HG03342 (cell line): ENCODE measurements at regions not wholly inside any gene's neighbourhood (a gene's known extent, or its start where the extent isn't known, plus 50 kb on each side); places are given as distances from the start of the nearest gene placed in this dataset.
"Not testable (repeated sequence)": the region's sequence is repeated elsewhere in the genome, so short reads cannot be mapped to it uniquely, and the experiment has no call there.

Experiments
- ATAC-seq: cut with Tn5 transposase; IDR thresholded peaks from one replicate; pipeline ENCODE4 v1.9.1; 2021; ENCODE audit warnings: mild to moderate bottlenecking, moderate library complexity; ENCODE audit not compliant: unreplicated experiment

DNA sequence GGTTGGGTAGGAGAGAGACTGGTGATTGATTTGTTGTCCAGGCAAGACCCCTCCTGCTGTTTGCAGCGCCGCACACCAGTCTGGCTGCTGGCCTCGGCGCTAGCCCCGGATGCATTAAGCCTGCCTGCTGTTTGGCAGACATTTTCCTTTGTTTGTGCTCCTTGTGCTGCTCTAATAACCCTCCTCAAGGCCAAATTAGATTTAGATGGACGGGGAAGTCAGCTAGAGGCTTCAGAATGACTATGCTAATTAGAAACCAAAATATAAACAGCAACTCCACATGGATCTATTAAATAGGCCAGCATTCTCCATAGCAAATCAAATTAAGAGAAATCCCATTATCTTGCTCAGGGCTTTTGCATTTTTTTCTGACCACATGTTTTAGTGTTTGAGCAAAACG is 445.2 kb downstream of the SQOR start:
- ATAC-seq: no peak

DNA sequence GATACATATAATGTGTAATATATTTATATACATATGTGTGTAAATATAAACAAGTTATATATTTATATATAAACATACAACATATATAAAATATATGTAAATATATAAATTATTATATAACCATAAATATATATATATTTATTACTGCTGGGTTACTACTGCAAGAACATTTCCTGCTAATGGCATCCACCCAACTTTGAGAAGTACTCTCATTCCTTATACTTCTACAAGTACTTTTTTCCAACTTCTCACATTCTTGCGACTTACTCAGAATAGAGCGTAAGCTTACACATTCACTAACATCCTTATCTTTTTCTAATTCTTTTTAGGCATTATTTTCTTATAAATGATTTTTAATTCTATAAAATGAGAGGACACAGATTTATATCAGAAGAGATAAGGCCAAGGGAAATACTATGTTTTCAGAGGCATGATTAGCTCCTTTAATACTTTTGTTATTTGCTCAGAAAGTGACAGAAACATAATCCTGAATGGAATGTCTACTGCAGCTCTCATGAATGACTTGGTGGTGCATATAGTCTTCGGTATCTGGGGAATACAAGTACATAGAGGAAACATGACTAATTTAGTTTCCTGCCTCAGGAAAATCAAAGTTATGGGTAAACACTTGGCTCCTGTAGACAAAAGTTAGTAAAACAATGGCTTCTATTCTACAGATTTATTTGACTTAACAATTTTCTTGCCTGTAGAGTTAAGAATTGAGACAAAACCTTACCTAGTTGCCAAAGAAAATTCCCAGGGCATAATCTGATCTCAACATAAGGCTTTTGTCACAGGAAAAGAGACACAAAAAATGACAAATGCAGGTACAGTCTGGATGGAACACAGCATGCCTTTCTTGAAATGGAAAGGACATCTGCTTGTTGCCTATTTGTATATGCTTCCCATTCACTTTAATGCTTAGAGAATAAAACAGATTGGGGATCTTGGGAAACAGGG is 453.9 kb downstream of the SQOR start:
- ATAC-seq: no peak

DNA sequence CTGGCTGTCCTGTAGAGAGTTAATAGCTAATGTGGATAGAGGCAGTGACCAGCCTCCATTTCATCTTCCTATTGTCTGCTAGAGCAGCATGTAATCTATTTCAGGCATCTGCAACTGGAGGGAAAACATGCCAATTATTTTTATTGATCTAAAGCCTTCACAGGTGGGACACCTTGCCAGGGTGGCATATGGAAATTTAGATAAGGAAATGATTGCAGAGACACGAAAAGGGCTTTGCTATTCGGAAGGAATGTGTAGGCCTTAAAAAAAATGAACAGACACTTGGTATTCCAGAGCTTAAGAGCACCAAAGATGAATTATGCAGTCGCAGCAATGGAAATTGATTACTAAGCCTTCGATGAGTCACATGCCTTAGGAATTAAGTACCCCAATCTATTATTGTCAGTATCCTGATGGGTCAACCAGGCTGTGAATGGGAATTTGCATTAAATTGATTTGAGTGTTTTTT is 454.7 kb downstream of the SQOR start:
- ATAC-seq: no peak

DNA sequence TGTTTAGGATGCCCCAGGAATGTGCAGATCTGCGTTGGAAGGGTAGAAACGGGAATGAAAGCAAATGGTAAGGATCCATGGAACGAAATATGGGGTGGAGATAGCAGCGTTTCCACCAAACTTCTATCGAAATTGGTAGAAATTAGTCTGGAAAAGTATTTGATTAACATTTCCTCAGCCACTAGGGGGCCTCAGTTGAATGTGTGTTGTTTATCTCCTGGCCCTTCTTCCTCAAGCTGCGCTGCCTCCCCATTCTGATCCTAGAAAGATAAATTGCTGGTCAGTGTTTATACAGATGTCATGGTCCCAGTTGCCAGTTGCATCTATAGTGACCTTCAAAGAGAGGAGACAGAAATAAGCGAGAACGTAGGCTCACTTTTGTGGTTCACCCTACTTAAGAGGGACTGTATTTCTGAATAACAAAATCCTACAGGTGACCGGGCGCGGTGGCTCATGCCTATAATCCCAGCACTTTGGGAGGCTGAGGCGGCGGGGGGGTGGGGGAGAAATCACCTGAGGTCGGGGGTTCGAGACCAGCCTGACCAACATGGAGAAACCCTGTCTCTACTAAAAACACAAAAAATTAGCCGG is 457.1 kb downstream of the SQOR start:
- no peak for ATAC-seq

DNA sequence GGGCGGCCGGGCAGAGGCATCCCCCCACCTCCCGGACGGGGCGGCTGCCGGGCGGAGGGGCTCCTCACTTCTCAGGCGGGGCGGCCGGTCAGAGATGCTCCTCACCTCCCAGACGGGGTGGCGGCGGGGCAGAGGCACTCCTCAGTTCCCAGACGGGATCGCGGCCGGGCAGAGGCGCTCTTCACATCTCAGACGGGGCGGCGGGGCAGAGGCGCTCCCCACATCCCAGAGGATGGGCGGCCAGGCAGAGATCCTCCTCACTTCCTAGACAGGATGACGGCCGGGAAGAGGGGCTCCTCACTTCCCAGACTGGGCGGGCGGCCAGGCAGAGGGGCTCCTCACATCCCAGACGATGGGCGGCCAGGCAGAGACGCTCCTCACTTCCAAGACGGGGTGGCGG is 463.2 kb downstream of the SQOR start:
- ATAC-seq: not testable (repeated sequence)

DNA sequence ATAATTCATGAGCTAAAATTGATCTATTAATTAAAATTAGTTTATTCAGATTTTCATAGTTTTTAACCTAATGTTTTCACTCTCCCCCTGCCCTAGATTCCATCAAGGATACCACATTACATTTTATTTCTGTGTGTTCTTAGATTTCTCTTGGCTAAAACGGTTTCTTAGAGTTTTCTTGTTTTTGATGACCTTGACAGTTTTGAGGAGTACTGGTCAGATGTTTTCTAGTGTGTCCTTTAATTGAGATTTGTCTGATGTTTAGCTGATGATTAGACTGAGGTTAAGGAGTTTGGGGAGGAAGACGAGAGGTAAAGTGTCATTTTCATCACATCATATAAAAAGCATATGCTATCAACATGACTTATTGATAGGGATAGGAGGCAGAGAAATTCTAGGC is 475.9 kb downstream of the SQOR start:
- ATAC-seq: no peak

DNA sequence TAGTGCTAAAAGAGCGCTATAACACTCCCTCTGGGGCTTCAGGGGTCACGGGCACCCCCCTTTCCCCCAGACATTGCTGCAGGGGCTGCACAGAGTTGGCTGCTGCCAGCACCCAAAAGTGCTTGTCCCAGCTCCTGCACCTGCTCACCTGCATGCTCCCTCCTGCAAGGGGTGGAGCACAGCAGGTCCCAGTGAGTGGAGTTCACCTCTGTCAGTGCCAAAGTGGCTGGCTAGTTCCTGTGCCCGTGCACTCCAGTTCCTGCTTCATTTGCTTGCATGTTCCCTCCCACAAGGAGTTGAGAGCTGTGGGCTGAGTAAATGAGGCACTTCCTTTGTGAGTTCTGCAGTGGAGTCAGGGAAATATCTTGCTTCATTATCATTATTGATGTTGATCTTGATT is 476.9 kb downstream of the SQOR start:
- ATAC-seq: no peak

DNA sequence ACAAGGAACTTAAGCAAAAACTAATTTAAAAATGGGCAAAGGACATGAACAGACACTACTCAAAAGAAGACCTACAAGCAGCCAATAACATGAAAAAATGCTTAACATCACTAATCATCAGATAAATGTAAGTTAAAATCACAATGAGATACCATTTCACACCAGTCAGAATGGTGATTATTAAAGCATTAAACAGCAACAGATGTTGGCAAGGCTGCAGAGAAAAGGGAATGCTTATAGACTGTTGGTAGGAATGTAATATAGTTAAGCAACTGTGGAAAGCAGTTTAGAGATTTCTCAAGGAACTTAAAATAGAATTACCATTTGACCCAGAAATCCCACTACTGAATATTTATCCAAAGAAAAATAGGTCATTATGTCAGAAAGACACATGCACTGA is 482.2 kb downstream of the SQOR start:
- no peak for ATAC-seq

DNA sequence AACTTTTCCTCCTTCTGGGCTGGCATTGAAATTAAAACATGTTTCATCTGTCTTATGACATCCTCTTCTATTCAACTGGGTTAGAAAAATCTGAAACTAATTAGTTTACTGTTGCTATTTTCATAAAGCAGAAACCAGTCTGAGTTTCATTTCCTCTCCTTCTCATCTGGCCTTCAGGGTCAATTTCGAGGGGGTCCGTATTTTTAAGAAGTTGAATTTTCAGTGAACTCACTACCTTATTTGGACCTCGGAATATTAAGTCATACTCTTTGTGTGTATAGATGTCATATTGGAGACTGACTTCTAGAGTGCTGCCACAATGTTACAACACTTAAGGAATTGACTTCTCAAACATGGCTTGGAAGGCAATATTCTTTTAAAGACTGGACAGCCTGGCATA is 485.9 kb downstream of the SQOR start:
- no peak for ATAC-seq

DNA sequence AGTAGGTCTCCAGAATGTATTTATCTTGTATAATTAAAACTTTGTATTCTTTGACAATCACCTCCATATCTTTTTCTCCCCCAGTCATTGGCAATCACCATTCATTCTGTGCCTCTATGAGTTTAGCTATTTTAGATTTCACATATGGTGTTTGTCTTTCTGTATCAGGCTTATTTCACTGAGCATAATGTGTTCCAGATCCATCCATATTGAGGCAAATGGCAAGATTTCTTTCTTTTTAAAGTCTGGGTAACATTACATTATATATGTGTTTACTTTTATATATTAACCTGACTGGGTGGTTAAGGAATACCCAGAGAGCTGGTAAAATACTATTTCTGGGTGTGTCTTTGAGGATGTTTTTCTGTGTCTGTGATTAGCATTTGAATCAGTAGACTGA is 486.6 kb downstream of the SQOR start:
- ATAC-seq: no peak

DNA sequence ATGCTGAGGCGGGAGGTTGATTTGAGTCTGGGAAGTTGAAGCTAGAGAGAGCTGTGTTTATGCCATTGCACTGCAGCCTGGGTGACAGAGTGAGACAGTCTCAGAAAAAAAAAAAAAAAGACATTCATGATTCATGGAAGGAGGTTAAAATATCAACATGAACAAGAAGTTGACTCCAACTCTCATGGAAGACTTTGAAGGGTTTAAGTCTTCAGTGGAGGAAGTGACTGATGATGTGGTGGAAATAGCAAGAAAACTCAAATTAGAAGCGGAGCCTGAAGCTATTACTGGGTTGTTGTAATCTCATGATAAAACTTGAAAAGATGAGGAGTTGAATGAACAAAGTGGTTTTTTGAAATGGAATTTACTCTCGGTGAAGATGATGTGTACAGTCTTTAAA is 491.8 kb downstream of the SQOR start:
- no peak for ATAC-seq

DNA sequence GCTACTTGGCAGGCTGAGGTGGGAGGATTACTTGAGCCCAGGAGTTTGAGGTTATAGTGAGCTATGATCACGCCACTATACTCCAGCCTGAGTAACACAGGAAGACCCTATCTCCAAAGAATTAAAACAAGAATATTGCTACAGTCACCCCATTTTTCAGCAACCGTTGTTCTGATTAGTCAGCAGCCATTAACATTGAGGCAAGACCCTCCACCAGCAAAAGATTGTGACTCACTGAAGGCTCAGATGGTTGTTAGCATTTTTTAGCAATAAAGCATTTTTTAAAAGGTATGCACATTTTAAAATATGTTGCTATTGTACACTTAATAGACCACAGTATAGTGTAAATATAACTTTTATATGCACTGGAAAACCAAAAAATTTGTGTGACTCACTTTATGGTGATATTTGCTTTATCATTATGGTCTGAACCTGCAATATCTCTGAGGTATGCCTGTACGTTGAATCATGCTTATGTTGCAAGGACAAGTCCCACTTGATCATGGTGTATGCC is 492.6 kb downstream of the SQOR start:
- no peak for ATAC-seq

DNA sequence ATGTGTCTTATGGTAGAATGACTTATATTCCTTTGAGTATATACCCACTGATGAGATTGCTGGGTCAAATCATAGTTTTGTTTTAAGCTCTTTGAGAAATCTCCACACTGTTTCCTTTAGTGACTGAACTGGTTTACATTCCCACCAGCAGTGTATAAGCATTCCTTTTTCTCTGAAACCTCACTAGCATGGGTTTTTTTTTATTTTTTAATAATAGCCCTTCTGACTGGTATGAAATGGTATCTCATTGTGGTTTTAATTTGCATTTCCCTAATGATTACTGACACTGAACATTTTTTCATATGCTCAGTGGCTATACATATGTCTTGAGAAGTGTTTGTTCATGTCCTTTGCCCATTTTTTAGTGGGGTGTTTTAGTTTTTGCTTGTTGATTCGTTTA is 494.3 kb downstream of the SQOR start:
- ATAC-seq: no peak

DNA sequence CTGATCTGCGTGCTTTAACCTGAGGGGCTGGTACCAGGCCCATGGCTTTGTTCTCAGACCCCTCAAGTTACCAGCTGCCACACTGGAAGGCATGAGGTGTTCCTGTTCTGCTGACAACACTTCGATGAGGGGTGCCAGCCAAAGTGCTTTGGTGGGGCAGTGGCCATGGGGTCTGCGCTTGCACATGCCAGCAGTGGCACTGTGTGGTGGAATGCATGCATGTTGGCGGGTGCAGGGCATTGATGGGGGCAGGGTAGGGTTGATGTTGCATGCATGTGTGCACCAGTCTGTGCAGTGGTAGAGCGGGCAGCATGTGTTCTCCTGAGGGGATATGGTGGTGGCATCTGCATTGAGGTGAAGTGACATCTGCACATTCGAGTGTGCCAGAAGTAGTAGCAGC is 497.0 kb downstream of the SQOR start:
- ATAC-seq: no peak

DNA sequence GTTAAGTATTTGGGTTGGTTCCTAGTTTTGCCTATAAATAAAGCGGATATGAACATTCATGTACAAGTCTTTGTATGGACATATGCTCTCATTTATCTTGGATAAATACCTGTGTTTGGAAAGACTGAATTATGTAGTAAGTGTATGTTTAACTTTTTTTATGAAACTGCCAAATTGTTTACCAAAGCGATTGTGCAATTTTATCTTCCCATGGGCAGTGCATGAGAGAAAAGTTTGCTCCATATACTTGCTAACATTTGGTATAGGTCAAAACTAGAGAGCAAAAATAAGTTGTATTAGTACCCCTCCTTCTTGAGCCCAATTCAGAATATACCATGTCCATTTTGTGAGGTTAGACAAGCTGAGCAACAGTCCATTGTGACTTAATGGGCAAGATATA is 502.6 kb downstream of the SQOR start:
- no peak for ATAC-seq

DNA sequence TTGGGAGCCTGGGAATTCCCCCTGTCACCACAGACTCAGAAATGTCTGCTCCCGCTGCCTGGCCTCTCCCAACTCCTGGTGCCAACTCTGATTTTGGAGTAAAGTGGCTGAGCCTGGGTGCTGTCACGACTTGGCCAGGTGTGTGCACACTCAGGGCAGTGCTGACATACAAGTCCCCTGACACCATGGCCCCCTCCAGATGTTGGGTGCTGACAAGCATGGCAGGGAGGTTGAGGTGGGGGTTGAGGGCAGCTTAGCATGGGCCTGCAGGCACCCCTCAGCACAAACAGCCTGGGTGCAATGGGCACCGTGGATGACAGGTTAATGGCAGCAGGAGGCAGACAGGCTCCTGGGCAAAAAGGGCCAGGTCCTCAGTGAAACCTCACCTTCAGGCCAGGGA is 511.2 kb downstream of the SQOR start:
- no peak for ATAC-seq

DNA sequence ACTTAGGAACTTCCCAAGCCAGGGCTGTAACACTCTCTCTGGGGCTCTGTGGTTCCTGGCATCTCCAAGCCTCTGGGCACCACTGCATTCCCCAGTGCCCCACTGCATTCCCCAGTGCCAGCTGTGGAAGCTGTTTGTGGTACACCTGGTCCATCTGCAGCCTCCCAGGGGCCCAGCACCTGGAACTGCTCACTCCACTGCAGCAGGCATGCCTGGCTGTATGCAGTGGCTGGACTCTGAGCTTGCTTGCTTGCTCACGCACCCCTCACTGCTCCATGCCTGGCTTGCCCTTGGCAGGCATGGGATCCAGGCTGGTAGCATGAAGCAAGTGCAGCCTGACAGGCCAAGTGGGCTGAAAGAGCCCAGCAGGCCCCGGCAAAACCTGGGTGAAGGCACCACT is 512.1 kb downstream of the SQOR start:
- no peak for ATAC-seq

DNA sequence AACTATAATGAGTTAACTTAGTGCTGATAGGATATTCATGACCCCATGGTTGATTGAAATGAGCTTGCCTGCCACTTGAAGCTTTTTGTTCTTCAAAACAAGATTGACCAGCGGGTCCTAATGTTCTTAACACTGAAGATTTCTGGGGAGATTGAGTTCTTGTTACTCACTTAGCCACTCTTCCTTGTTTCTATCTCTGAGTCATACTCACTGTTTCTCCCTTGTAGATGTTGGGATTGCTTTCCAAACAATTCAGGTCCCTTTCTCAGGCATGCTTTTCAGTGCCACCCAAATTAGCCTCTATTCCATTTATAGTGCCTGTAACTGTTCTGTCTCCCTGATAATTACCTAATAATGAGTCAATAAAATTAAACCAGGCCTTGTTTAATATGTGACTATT is 517.0 kb downstream of the SQOR start:
- ATAC-seq: no peak

DNA sequence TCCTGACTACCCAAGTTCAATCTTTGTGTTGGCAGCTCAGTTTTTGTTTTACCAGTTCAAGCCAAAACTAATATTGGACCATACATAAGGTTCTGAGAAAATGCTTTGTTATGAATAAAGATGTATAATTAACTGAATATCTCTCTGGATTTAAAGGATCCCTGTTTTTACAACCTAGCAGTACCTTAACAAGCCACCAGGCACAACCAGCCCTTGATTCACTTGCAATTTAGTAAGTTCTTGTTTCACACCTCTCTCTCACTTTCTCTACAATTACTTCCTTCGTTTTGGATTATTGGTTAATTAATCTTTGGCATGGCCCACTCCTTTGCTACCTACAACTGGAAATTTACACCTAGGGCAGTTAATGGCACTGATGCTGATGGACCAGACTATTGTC is 531.9 kb downstream of the SQOR start:
- ATAC-seq: no peak

DNA sequence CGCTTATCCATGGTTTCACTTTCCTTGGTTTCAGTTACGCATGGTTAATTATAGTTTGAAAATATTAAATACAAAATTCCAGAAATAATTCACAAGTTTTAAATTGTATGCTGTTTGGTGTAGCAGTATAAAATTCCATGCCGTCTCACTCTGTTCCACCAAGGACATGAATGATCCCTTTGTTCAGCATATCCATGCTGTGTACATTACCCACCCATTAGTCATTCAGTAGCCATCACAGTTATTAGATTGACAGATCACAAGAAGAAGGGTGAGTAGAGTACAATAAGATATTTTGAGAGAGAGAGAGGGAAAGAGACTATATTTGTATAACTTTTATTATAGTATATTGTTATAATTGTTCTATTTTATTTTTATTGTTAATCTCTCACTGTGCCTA is 535.5 kb downstream of the SQOR start:
- no peak for ATAC-seq

DNA sequence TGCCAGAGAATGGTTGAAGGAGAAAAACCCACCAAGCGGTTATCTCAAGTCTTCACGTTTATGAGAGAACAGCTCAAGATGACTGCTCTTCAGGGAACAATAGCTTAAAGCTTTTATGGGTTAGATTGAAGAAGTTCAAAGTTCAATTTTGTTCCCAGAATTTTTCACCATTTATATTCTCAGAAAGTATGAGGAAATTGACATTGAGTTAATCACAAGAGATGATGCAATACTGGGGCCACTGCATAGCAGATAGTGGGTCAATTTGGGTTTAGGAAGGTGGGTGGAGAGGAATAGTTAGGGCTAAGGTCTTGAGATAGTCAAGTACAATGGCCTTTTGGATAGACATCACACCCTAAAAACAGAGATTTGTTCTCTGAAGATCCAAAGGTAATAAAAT is 539.3 kb downstream of the SQOR start:
- ATAC-seq: no peak

DNA sequence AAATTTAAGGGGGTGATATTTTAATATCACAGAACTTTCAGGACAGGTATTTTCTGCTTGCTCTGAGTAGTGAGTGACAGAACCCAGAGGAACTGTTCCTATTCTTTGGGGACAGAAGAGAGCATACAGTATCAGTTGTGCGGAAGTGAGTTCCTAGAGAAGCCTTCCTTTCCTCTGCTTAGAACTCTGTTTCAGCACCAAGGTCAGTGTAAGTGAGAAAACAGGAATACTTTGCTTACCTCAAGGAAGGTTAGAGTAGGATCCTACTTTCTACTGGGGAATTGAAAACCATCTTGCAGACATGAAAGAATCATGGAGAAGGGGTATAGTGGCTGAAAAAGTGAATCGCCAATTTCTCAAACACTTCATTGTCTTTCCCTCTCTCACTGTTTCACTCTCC is 542.4 kb downstream of the SQOR start:
- no peak for ATAC-seq
